ENCODE measurements at regions not wholly inside any gene's neighbourhood (a gene's known extent, or its start where the extent isn't known, plus 50 kb on each side); places are given as distances from the start of the nearest gene placed in this dataset.

DNA sequence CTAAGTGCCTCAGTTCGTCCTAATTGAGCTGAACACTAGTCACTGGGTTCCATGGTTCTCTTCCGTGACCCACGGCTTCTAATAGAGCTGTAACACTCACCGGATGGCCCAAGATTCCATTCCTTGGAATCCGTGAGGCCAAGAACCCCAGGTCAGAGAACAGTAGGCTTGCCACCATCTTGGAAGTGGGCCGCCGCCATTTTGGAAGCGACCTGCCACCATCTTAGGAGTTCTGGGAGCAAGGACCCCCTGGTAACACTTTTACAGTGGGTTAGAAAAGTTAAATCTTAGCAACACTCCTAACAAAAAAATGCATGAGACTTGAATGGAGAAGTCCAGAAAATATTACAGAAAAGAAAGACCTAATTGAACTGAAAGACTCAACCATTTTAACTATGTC, 84.5 kb downstream of the TMEM18 start:
- Mint-ChIP-seq H3K9me3 (ENCODE audit: unreplicated experiment) (no peaks in the 10 kb centered on the region), H3K36me3 (ENCODE audit: unreplicated experiment) (no peaks in the 10 kb centered on the region), H3K4me3 (ENCODE audit: unreplicated experiment) (no peak overlapping the region), H3K4me1 (ENCODE audit: unreplicated experiment) (peaks cover 11% of the 10 kb centered on the region), H3K27me3 (ENCODE audit: unreplicated experiment) (peaks cover 17% of the 10 kb centered on the region), H3K27ac (ENCODE audit: unreplicated experiment) (no peak overlapping the region)
- TF ChIP-seq, protein P1, sequence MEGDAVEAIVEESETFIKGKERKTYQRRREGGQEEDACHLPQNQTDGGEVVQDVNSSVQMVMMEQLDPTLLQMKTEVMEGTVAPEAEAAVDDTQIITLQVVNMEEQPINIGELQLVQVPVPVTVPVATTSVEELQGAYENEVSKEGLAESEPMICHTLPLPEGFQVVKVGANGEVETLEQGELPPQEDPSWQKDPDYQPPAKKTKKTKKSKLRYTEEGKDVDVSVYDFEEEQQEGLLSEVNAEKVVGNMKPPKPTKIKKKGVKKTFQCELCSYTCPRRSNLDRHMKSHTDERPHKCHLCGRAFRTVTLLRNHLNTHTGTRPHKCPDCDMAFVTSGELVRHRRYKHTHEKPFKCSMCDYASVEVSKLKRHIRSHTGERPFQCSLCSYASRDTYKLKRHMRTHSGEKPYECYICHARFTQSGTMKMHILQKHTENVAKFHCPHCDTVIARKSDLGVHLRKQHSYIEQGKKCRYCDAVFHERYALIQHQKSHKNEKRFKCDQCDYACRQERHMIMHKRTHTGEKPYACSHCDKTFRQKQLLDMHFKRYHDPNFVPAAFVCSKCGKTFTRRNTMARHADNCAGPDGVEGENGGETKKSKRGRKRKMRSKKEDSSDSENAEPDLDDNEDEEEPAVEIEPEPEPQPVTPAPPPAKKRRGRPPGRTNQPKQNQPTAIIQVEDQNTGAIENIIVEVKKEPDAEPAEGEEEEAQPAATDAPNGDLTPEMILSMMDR (IDR thresholded peaks at IDR 0.05), result no peak
- DNase-seq (ENCODE audit: extremely low spot score, unreplicated experiment), result no peak

DNA sequence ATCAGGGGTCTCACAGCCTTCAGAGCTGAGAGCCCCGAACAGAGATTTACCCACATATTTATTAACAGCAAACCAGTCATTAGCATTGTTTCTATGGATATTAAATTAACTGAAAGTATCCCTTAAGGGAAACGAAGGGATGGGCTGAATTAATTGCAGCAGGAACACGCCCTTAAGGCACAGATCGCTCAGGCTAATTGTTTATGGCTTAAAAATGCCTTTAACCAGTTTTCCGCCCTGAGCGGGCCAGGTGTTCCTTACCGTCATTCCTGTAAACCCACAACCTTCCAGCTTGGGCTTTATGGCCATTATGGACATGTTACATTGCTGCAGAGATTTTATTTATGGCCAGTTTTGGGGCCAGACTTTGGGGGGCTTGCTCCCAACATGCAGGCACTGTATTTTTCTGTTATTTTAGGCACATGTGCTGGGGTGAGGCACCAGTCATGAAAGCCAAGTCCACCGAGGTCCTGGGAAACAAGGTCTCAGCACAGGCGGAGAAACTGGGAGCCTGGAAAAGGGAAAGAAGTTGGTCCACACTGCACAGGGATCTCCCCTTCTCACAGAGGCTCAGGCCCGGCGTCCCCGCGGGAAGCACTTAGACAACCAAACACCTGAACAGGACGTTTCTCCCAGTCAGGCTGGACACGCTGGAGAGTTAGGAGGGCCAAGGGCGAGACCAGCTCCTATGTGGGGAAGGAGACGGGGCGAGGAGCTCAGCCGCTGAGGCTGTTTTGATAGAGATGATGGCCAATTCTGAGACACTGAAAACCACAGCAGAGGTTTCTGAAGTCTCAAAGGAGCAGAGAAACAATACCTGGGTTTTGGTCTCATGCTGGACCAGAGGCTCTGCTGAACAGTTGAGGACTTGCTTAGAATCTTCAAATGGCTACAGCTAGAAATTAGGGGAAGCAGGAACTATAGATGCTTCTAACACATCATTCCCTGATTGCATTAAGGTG, 86.7 kb downstream of the TMEM18 start:
- Mint-ChIP-seq H3K27me3 (ENCODE audit: unreplicated experiment) (peaks cover 17% of the 10 kb centered on the region), H3K4me1 (ENCODE audit: unreplicated experiment) (peaks cover 12% of the 10 kb centered on the region), H3K36me3 (ENCODE audit: unreplicated experiment) (no peaks in the 10 kb centered on the region), H3K27ac (ENCODE audit: unreplicated experiment) (no peak overlapping the region), H3K4me3 (ENCODE audit: unreplicated experiment) (no peak overlapping the region), H3K9me3 (ENCODE audit: unreplicated experiment) (no peaks in the 10 kb centered on the region)
- peak; percentile 64 for DNase-seq (ENCODE audit: extremely low spot score, unreplicated experiment)
- TF ChIP-seq, protein P1 (IDR thresholded peaks at IDR 0.05), result no peak

DNA sequence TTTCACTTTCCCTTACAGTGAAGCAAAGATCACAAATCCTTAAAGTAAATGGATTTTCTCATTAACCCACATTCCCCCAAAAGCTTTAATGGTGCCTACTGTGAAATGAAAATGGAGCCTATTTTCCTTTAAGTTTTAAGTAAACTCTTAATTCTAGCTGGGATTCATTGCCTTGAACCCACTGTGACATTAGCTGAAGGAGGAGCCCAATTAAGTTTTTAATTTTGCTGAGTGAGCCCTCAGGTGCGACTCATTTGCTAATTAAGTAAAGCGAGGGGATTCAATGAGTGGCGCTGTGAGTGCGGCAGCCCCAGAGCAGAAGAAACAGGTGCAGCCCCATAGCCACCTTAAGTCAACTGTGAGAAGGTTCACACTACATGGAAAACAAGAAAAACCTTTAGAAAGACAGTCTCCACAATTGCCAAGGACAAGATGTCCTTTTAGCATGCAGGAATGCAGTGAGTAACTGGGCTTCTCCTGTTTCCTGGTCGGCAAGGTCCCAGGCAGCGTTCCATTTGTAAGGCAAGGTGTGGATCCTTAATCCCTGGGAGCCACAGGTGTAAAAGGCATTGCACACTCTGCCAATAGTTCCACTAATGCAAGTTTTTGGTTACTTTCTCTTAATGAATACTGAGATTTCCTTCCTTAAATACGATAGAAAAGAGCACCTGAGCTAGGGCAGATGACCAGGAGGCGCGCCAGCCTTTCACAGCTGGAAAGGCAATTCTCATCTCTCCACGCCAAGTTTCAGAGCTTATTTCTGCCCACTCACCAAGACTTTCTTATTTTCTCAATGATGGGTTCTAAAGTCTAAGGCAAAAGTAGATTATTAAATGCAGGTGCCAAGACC, 87.7 kb downstream of the TMEM18 start:
- no peak for DNase-seq (ENCODE audit: extremely low spot score, unreplicated experiment)
- Mint-ChIP-seq H3K27ac (ENCODE audit: unreplicated experiment) (no peak overlapping the region), H3K36me3 (ENCODE audit: unreplicated experiment) (no peaks in the 10 kb centered on the region), H3K4me3 (ENCODE audit: unreplicated experiment) (no peak overlapping the region), H3K9me3 (ENCODE audit: unreplicated experiment) (no peaks in the 10 kb centered on the region), H3K4me1 (ENCODE audit: unreplicated experiment) (peaks cover 16% of the 10 kb centered on the region), H3K27me3 (ENCODE audit: unreplicated experiment) (peaks cover 17% of the 10 kb centered on the region)
- TF ChIP-seq, protein P1 (IDR thresholded peaks at IDR 0.05), result no peak

DNA sequence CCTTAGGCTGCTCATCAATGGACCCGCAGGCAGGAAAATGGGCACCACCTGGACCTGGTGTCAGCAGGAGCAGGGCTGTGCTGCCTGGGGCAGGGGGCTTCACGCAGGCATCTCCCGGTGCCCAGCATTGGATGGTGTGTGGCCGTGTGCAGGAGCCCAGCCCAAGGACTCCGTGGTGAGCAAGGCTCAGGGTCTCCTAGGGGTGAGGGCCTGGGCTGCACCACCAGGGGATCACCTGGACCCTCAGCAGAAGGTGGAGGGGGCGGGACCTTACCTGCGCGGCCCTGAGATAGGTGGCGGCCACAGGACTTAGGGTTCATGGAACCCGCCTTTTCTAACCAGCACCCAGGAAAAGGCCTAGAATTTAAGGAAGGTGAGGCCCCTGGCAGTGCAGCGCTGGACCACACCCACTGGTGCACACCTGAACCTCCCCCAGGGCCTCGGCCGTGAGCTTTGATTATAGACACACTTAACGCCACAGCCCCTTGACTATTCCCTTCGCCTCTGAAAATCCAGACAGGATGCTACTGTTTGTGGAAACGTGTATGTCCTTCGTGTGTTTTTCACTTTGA, 89.0 kb downstream of the TMEM18 start:
- TF ChIP-seq, protein P1 (IDR thresholded peaks at IDR 0.05), result no peak
- no peaks in the 10 kb centered on the region for H3K36me3 Mint-ChIP-seq (ENCODE audit: unreplicated experiment)
- H3K27me3 Mint-ChIP-seq (ENCODE audit: unreplicated experiment), result peaks cover 17% of the 10 kb centered on the region
- peaks cover 16% of the 10 kb centered on the region for H3K4me1 Mint-ChIP-seq (ENCODE audit: unreplicated experiment)
- no peaks in the 10 kb centered on the region for H3K9me3 Mint-ChIP-seq (ENCODE audit: unreplicated experiment)
- peak; percentile 71 for DNase-seq (ENCODE audit: extremely low spot score, unreplicated experiment)
- no peak overlapping the region for H3K4me3 Mint-ChIP-seq (ENCODE audit: unreplicated experiment)
- H3K27ac Mint-ChIP-seq (ENCODE audit: unreplicated experiment), result no peak overlapping the region
